ENCODE measurements at regions not wholly inside any gene's neighbourhood (a gene's known extent, or its start where the extent isn't known, plus 50 kb on each side); places are given as distances from the start of the nearest gene placed in this dataset.

DNA sequence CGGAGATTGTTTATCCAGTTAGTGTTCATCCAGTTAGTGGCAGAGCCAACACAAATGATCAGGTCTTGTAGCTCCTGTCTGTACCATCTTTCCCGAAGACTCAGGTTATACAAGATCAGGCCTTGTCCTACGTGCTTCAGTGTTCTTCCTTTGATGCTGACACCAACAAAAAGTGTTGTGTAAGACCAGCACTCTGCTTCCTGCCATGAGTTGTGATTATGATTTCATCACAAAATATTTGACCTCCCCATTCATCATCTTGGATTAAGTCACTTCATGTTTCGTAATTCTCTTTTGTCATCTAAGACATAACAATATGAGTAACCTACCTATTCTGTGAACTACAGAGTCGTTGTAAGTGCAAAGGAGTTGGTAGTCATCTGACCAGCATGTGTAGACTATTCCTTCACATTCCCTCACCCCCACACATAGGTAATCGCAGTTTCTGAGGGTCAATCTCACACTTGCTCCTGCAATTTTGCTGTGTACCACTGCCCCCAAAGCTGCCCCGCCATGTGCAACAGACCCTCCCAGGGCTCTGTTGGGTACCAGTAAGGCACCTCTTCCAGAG lies 135.6 kb upstream of the SLC22A23 start:
- Histone ChIP-seq H3K27ac (no peak overlapping the region), H3K4me3 (no peak overlapping the region)

DNA sequence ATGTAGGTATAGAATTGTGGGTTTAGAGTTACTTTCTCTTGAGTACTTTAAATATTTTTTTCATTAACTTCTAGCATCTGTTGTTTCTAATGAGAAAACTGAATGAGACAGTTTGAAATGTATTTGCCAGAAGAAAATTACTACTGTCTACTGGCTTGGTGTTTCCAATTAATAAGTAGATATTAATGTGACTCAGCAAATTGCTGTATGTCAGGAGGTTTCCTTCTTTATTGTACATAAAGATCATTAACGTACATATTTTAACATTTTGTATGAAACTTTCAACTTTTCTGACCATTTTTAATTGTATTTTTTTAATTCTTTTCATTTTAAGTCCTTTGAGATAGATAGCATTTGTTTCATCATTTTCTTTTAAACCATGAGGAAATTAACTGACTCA lies 135.1 kb upstream of the SLC22A23 start:
- no peaks in the 10 kb centered on the region for H3K36me3 ChIP-seq (ENCODE audit: low read depth, missing control alignments)
- TF ChIP-seq POLR2A (IDR thresholded peaks at IDR 0.05): no peak
- TF ChIP-seq, protein P1, sequence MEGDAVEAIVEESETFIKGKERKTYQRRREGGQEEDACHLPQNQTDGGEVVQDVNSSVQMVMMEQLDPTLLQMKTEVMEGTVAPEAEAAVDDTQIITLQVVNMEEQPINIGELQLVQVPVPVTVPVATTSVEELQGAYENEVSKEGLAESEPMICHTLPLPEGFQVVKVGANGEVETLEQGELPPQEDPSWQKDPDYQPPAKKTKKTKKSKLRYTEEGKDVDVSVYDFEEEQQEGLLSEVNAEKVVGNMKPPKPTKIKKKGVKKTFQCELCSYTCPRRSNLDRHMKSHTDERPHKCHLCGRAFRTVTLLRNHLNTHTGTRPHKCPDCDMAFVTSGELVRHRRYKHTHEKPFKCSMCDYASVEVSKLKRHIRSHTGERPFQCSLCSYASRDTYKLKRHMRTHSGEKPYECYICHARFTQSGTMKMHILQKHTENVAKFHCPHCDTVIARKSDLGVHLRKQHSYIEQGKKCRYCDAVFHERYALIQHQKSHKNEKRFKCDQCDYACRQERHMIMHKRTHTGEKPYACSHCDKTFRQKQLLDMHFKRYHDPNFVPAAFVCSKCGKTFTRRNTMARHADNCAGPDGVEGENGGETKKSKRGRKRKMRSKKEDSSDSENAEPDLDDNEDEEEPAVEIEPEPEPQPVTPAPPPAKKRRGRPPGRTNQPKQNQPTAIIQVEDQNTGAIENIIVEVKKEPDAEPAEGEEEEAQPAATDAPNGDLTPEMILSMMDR (IDR thresholded peaks at IDR 0.05): no peak
- no peak for DNase-seq
- no peaks in the 10 kb centered on the region for H3K27me3 ChIP-seq
- no peaks in the 10 kb centered on the region for H3K9me3 ChIP-seq
- no peak overlapping the region for H3K4me3 ChIP-seq
- intact Hi-C loops (cut with DNase I; ENCODE audit: low total_unique reads): no loop called here
- H3K4me1 ChIP-seq: no peaks in the 10 kb centered on the region
- WGBS, 2 donors: 86 to 94% methylated on average over 1 of the region's 1 CpG
- no peak overlapping the region for H3K27ac ChIP-seq

More for the DNA sequence above, 135.6 kb upstream of the SLC22A23 start:
- no peaks in the 10 kb centered on the region for H3K36me3 ChIP-seq (ENCODE audit: low read depth, missing control alignments)
- intact Hi-C loops (cut with DNase I; ENCODE audit: low total_unique reads): no loop called here
- H3K27me3 ChIP-seq: no peaks in the 10 kb centered on the region
- 84 to 90% methylated on average over 7 of the region's 7 CpGs for WGBS, 2 donors
- DNase-seq: no peak
- no peaks in the 10 kb centered on the region for H3K4me1 ChIP-seq
- no peak for TF ChIP-seq POLR2A (IDR thresholded peaks at IDR 0.05)
- TF ChIP-seq, protein P1 (IDR thresholded peaks at IDR 0.05): no peak
- H3K9me3 ChIP-seq: no peaks in the 10 kb centered on the region

GRCh38 chr6:3587660-3588059 lies 130.8 kb upstream of the SLC22A23 start:
- H3K9me3 ChIP-seq: no peaks in the 10 kb centered on the region
- H3K27ac ChIP-seq: no peak overlapping the region
- no peak overlapping the region for H3K4me3 ChIP-seq
- no peak for TF ChIP-seq POLR2A (IDR thresholded peaks at IDR 0.05)
- TF ChIP-seq, protein P1 (IDR thresholded peaks at IDR 0.05): no peak
- H3K27me3 ChIP-seq: no peaks in the 10 kb centered on the region
- no peaks in the 10 kb centered on the region for H3K36me3 ChIP-seq (ENCODE audit: low read depth, missing control alignments)
- intact Hi-C loops (cut with DNase I; ENCODE audit: low total_unique reads): no loop called here
- no peaks in the 10 kb centered on the region for H3K4me1 ChIP-seq
- no peak for DNase-seq

DNA sequence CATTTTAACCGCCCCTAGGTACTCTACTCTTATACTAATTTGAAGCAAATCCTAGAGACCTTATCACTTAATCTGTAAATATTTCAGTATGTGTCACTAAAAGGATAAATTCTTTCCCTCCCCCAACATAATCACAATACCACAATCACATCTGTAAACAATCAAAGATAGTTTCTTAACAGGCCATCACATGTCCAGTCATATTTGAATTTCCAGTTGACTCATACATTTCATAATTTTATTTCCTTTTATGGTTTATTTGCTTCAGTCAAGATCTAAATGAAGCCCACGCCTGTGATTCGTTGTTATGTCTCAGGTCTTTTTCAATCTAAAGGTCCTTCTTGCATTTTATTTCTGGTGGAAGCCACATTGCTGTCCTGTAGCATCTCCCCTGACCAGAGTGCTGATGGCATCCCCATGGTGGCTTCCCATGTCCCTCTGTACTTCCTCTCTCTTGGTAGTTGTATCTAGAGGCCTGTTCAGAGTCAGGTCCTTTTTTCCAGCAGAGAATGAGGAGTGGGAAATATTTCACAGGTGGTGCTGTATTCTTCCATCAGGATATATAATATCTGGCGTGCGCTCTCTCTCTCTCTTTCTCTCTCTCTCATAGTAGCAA lies 128.6 kb upstream of the SLC22A23 start:
- no peak overlapping the region for H3K4me3 ChIP-seq
- no peak overlapping the region for H3K27ac ChIP-seq
- intact Hi-C loops (cut with DNase I; ENCODE audit: low total_unique reads): no loop called here
- no peak for DNase-seq
- no peaks in the 10 kb centered on the region for H3K4me1 ChIP-seq
- TF ChIP-seq POLR2A (IDR thresholded peaks at IDR 0.05): no peak
- TF ChIP-seq, protein P1 (IDR thresholded peaks at IDR 0.05): no peak
- no peaks in the 10 kb centered on the region for H3K9me3 ChIP-seq
- H3K27me3 ChIP-seq: no peaks in the 10 kb centered on the region
- 86 to 90% methylated on average over 5 of the region's 5 CpGs for WGBS, 2 donors
- no peaks in the 10 kb centered on the region for H3K36me3 ChIP-seq (ENCODE audit: low read depth, missing control alignments)

DNA sequence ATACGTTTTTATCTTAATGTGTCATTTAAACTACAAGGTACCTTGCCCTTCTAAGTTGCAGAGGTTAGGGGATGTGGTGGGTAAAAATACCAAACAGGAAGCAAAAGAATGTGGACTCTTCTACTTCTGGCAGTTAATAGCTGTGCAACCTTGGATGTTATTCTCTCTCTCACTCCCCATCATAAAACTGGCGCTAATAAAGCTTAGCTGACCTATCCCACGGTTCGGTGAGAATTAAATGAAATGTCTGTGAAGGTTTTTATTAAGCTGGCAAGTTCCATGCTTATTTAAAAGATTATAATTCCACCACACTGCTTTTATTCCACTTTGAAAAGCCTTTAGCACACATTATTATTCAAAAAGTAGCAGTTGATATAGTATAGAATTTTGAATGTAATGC lies 127.8 kb upstream of the SLC22A23 start:
- Histone ChIP-seq H3K4me3 (no peak overlapping the region), H3K4me1 (no peaks in the 10 kb centered on the region), H3K27ac (no peak overlapping the region), H3K9me3 (no peaks in the 10 kb centered on the region), H3K36me3 (ENCODE audit: low read depth, missing control alignments) (no peaks in the 10 kb centered on the region), H3K27me3 (no peaks in the 10 kb centered on the region)
- DNase-seq: no peak
- TF ChIP-seq POLR2A (IDR thresholded peaks at IDR 0.05): no peak
- TF ChIP-seq, protein P1 (IDR thresholded peaks at IDR 0.05): no peak
- intact Hi-C loops (cut with DNase I; ENCODE audit: low total_unique reads): no loop called here
- 31 to 32% methylated on average over 4 of the region's 4 CpGs for WGBS, 2 donors

Measured in testis (tissue), 2 donors.